Gastroesophageal sphincter (tissue), 3 donors: ENCODE measurements at regions not wholly inside any gene's neighbourhood (a gene's known extent, or its start where the extent isn't known, plus 50 kb on each side); places are given as distances from the start of the nearest gene placed in this dataset.

Source experiments
- CTCF ChIP-seq, 4 experiments: fragments of 200-600 bp in 2 of 4; fragments of 450-650 bp in 2 of 4; sonication (generic) in 1 of 4; IDR thresholded peaks; one replicate each; pipeline ENCODE4 v1.5.1; 2017 to 2019; ENCODE audit warnings: antibody characterized with exemption in 4 of 4, mild to moderate bottlenecking in 2 of 4, moderate library complexity in 2 of 4
- EP300 ChIP-seq: sonication (generic); formaldehyde crosslinking; IDR thresholded peaks from one replicate; pipeline ENCODE4 v1.6.1; 2017; ENCODE audit warnings: antibody characterized with exemption, mild to moderate bottlenecking
- POLR2AphosphoS5 ChIP-seq: sonication (generic); formaldehyde crosslinking; IDR thresholded peaks from one replicate; pipeline ENCODE4 v1.6.1; 2017; ENCODE audit warnings: antibody characterized with exemption

GRCh38 chr2:163121483-163121882 lies 282.9 kb upstream of the KCNH7 start:
- TF ChIP-seq EP300 (no peak), POLR2AphosphoS5 (no peak), CTCF (IDR thresholded peaks at IDR 0.05) (no peak)
